ENCODE measurements at regions not wholly inside any gene's neighbourhood (a gene's known extent, or its start where the extent isn't known, plus 50 kb on each side); places are given as distances from the start of the nearest gene placed in this dataset.

DNA sequence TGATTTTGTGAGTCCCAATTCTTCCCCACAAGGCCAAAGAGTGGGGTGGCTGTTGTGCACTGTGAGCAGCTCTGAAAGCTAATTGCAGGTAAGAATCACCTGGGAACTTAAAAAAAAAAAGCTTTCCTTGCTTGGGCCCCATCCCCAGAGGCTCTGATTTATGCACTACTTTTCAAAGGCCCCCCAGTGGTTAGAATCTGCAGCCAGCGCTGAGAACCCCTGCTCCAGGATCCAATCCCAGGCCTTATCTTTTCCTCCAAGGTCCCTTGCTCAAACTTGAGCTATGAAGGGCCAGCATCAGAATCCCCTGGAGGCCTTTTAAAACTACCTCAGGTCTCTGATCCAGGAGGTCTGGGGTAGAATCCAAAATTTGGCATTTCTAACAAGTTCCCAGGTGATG lies 156.8 kb downstream of the UXS1 start:
- H2AFZ ChIP-seq (ENCODE audit: low read length), result no peak overlapping the region
- no peak overlapping the region for H3K14ac ChIP-seq (ENCODE audit: insufficient read depth, low read length)
- H2BK12ac ChIP-seq (ENCODE audit: insufficient read length, low read depth, low read length), result no peak overlapping the region
- TF ChIP-seq, protein P1, sequence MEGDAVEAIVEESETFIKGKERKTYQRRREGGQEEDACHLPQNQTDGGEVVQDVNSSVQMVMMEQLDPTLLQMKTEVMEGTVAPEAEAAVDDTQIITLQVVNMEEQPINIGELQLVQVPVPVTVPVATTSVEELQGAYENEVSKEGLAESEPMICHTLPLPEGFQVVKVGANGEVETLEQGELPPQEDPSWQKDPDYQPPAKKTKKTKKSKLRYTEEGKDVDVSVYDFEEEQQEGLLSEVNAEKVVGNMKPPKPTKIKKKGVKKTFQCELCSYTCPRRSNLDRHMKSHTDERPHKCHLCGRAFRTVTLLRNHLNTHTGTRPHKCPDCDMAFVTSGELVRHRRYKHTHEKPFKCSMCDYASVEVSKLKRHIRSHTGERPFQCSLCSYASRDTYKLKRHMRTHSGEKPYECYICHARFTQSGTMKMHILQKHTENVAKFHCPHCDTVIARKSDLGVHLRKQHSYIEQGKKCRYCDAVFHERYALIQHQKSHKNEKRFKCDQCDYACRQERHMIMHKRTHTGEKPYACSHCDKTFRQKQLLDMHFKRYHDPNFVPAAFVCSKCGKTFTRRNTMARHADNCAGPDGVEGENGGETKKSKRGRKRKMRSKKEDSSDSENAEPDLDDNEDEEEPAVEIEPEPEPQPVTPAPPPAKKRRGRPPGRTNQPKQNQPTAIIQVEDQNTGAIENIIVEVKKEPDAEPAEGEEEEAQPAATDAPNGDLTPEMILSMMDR (conservative IDR thresholded peaks at IDR 0.05), result peak; percentile 37; the same call in 2 of the 3 replicates
- H3K9me3 ChIP-seq (ENCODE audit: control insufficient read depth, low read depth, low read length), result no peaks in the 10 kb centered on the region
- H3T11ph ChIP-seq (ENCODE audit: low read length), result no peak overlapping the region
- peaks cover 4 to 8% of the 10 kb centered on the region in 2 experiments; a peak in 2 of 5 replicates for H3K9me3 Mint-ChIP-seq
- H3K18ac ChIP-seq (ENCODE audit: insufficient read length, low read depth, low read length), result no peak overlapping the region
- H4K8ac ChIP-seq (replicated peaks; ENCODE audit: insufficient read length, low read depth, low read length), result no peak overlapping the region
- no peaks in the 10 kb centered on the region for H3K27me3 ChIP-seq (ENCODE audit: insufficient read depth, low read length)
- no peak for DNase-seq
- no peaks in the 10 kb centered on the region for H3K36me3 Mint-ChIP-seq (ENCODE audit: insufficient read depth in 1 of 3, low read depth in 3 of 3)
- H2BK120ac ChIP-seq (ENCODE audit: low read depth, low read length, poor library complexity, severe bottlenecking), result no peak overlapping the region
- no peak overlapping the region for H3K27ac Mint-ChIP-seq
- H3K23ac ChIP-seq (ENCODE audit: insufficient read length, low read depth, low read length), result no peak overlapping the region
- WGBS (ENCODE audit: extremely low coverage, insufficient read length, low lambda C conversion rate), result no CpG with 5 or more reads among the region's 1 CpG
- H4K5ac ChIP-seq (ENCODE audit: insufficient read length, low read depth, low read length), result no peak overlapping the region
- no peak overlapping the region for H2BK20ac ChIP-seq (ENCODE audit: low read depth, low read length, poor library complexity, severe bottlenecking)
- no peak overlapping the region for H2AK5ac ChIP-seq (ENCODE audit: insufficient read length, low read length)
- H3K27ac ChIP-seq (ENCODE audit: insufficient read length, low read depth, low read length), result no peak overlapping the region
- H3K79me2 ChIP-seq (ENCODE audit: insufficient read depth, low read length), result no peaks in the 10 kb centered on the region
- H3K9ac ChIP-seq (ENCODE audit: extremely low read depth, insufficient read length, low read length), result no peak overlapping the region
- H4K20me1 ChIP-seq (ENCODE audit: control insufficient read depth, insufficient read depth, insufficient read length), result no peaks in the 10 kb centered on the region
- no peak overlapping the region for H4K91ac ChIP-seq (ENCODE audit: insufficient read length, low read depth, low read length)
- no peak overlapping the region for H3K4me2 ChIP-seq (ENCODE audit: insufficient read depth, insufficient read length, low read length)
- peaks cover 2% of the 10 kb centered on the region for H3K27me3 Mint-ChIP-seq (ENCODE audit: low read depth)
- no peaks in the 10 kb centered on the region for H3K4me1 Mint-ChIP-seq
- no peaks in the 10 kb centered on the region; the same call in 1 of the 2 replicates for H3K4me1 ChIP-seq (ENCODE audit: insufficient read depth, low read length)
- H3K23me2 ChIP-seq (ENCODE audit: insufficient read length, low read depth, low read length, poor library complexity, severe bottlenecking), result no peaks in the 10 kb centered on the region
- H3K4ac ChIP-seq (ENCODE audit: low read depth, low read length), result no peak overlapping the region
- H3K4me3 Mint-ChIP-seq, result no peak overlapping the region
- H2BK15ac ChIP-seq (ENCODE audit: low read depth, low read length), result no peak overlapping the region
- H3K79me1 ChIP-seq (ENCODE audit: insufficient read depth, low read depth, low read length, poor library complexity, severe bottlenecking), result no peaks in the 10 kb centered on the region
- no peak overlapping the region for H3K56ac ChIP-seq (ENCODE audit: insufficient read length, low read depth, low read length)
- H2BK5ac ChIP-seq (ENCODE audit: insufficient read length, low read length), result no peak overlapping the region
